Psoas muscle (tissue), 7 donors: ENCODE measurements at regions not wholly inside any gene's neighbourhood (a gene's known extent, or its start where the extent isn't known, plus 50 kb on each side); places are given as distances from the start of the nearest gene placed in this dataset.

Experiments used
- ATAC-seq, 4 donors: fragments of 200-7000 bp; cut with Tn5 transposase; one replicate each; pipeline ENCODE4 v1.9.1; 2020; ENCODE audit warnings: moderate library complexity in 3 of 4, mild to moderate bottlenecking in 2 of 4
- DNase-seq, 2 donors: peaks; one replicate each; pipeline ENCODE4 v3.0.0-alpha.2; 2020
- H3K27ac ChIP-seq: fragments of 200-600 bp; one replicate; pipeline ENCODE4 v1.8.0; 2022
- H3K27me3 ChIP-seq, 3 donors: fragments of 200-600 bp in 1 of 3; one replicate each; pipeline versions ENCODE4 v1.6.1 to v1.8.0; 2013 to 2022; ENCODE audit warnings: low read length in 2 of 3, mild to moderate bottlenecking in 2 of 3, moderate library complexity in 1 of 3; ENCODE audit not compliant: insufficient read depth in 3 of 3
- H3K36me3 ChIP-seq, 2 donors: fragments of 200-600 bp in 1 of 2; one replicate each; pipeline versions ENCODE4 v1.6.1 to v1.8.0; 2013 to 2022; ENCODE audit warnings: low read depth in 1 of 2, mild to moderate bottlenecking in 1 of 2, moderate library complexity in 1 of 2; ENCODE audit not compliant: insufficient read depth in 1 of 2
- H3K4me1 ChIP-seq: fragments of 200-600 bp; one replicate; pipeline ENCODE4 v1.8.0; 2022
- H3K4me3 ChIP-seq: fragments of 200-600 bp; one replicate; pipeline ENCODE4 v1.8.0; 2022; ENCODE audit warnings: mild to moderate bottlenecking
- H3K9me3 ChIP-seq: fragments of 200-600 bp; one replicate; pipeline ENCODE4 v1.8.0; 2022
- CTCF ChIP-seq: fragments of 200-600 bp; IDR thresholded peaks from one replicate; pipeline ENCODE4 v1.8.0; 2022; ENCODE audit warnings: antibody characterized with exemption
- WGBS, 3 donors: extraction: QIAGEN DNeasy Blood & Tissue Kit; methylation state at CpG; one replicate each; pipeline versions ENCODE4 v1.1.6 to v1.1.7; 2013; 5-methylcytosine and 5-hydroxymethylcytosine counted together
- intact Hi-C, 2 donors: fragments of 100-400 bp; cut with DNase I; formaldehyde crosslinking; loops; one replicate each; pipeline versions ENCODE4 v1.11.0 to v1.14.2; 2022
- donor health status: healthy with polysubstance abuse.
- donor health status: DM: no; HTN: no; CAD: no; lungs with moderate emphysema.
- donor health status: Bipolar disorder and iron deficiency.
- donor health status: healthy.
- donor health status: DM: yes; HTN: yes; CAD: no.
- donor health status: DM: no; HTN: no; CAD: no.
- donor health status: DM: yes; HTN: yes; CAD: no.

- H3K36me3 ChIP-seq = no peaks in the 10 kb centered on the region
- H3K27me3 ChIP-seq = peaks cover 0 to 50% (median 6%) of the 10 kb centered on the region in 3 donors
- 69 to 79% (median 74%) methylated on average over 30 to 33 of the region's 33 CpGs for WGBS, 3 donors
- no peak overlapping the region for H3K4me3 ChIP-seq
- no peak for ATAC-seq
- peak in 1 of 2 donors; percentile 30 for DNase-seq
- no peak for TF ChIP-seq CTCF
- no peaks in the 10 kb centered on the region for H3K9me3 ChIP-seq
- H3K4me1 ChIP-seq = no peaks in the 10 kb centered on the region
- intact Hi-C loops = no loop called here
- no peak overlapping the region for H3K27ac ChIP-seq
Observed at GRCh38 chr7:1345796-1346755, 113.2 kb downstream of the MICALL2 start.

GRCh38 chr7:1346851-1347250 is 112.4 kb downstream of the MICALL2 start:
- H3K4me3 ChIP-seq = no peak overlapping the region
- no peaks in the 10 kb centered on the region for H3K36me3 ChIP-seq
- 78 to 84% (median 80%) methylated on average over 11 to 12 of the region's 12 CpGs for WGBS, 3 donors
- peaks cover 0 to 49% (median 6%) of the 10 kb centered on the region in 3 donors for H3K27me3 ChIP-seq
- no peaks in the 10 kb centered on the region for H3K4me1 ChIP-seq
- H3K9me3 ChIP-seq = no peaks in the 10 kb centered on the region
- DNase-seq (peak in 1 of 2 donors; percentile 40), ATAC-seq (no peak)
- TF ChIP-seq CTCF = no peak
- no peak overlapping the region for H3K27ac ChIP-seq
- intact Hi-C loops = no loop called here

- no peaks in the 10 kb centered on the region for H3K4me1 ChIP-seq
- 48 to 63% (median 53%) methylated on average over 23 to 28 of the region's 28 CpGs for WGBS, 3 donors
- H3K4me3 ChIP-seq = no peak overlapping the region
- H3K36me3 ChIP-seq = no peaks in the 10 kb centered on the region
- no peak overlapping the region for H3K27ac ChIP-seq
- DNase-seq (peak in 1 of 2 donors; percentile 24), ATAC-seq (no peak)
- peaks cover 0 to 57% (median 4%) of the 10 kb centered on the region in 3 donors for H3K27me3 ChIP-seq
- no peaks in the 10 kb centered on the region for H3K9me3 ChIP-seq
- intact Hi-C loops = no loop called here
- TF ChIP-seq CTCF = no peak
Observed at GRCh38 chr7:1348096-1348822, 111.0 kb downstream of the MICALL2 start.

- peaks cover 0 to 60% (median 4%) of the 10 kb centered on the region in 3 donors for H3K27me3 ChIP-seq
- no peaks in the 10 kb centered on the region for H3K36me3 ChIP-seq
- no peak overlapping the region for H3K4me3 ChIP-seq
- WGBS, 3 donors = 75 to 77% (median 76%) methylated on average over 18 of the region's 18 CpGs
- TF ChIP-seq CTCF = no peak
- no peaks in the 10 kb centered on the region for H3K9me3 ChIP-seq
- ATAC-seq (no peak), DNase-seq (peak in 1 of 2 donors; percentile 44)
- H3K4me1 ChIP-seq = no peaks in the 10 kb centered on the region
- H3K27ac ChIP-seq = no peak overlapping the region
- intact Hi-C loops = no loop called here
Observed at GRCh38 chr7:1348823-1349335, 110.4 kb downstream of the MICALL2 start.
